DOHH2 (cell line): ENCODE measurements at regions not wholly inside any gene's neighbourhood (a gene's known extent, or its start where the extent isn't known, plus 50 kb on each side); places are given as distances from the start of the nearest gene placed in this dataset.
"Not testable (repeated sequence)": the region's sequence is repeated elsewhere in the genome, so short reads cannot be mapped to it uniquely, and the experiment has no call there.

Experiments used
- H3F3A ChIP-seq: fragments of 200-600 bp; sonication (generic), shearing (Covaris generic); 2 replicates; pipeline ENCODE4 v1.6.0; 2016; ENCODE audit warnings: antibody characterized with exemption, mild to moderate bottlenecking; ENCODE audit not compliant: control insufficient read depth, insufficient read depth
- H3K27ac ChIP-seq: fragments of 200-600 bp; sonication (generic); 2 replicates; pipeline ENCODE4 v1.5.1; 2014; ENCODE audit warnings: low read depth, mild to moderate bottlenecking, low read length, moderate library complexity
- H3K27me3 ChIP-seq: fragments of 200-600 bp; sonication (generic); 2 replicates; pipeline ENCODE4 v1.6.1; 2014; ENCODE audit warnings: mild to moderate bottlenecking, low read length, mixed read lengths; ENCODE audit not compliant: control insufficient read depth
- H3K36me3 ChIP-seq: fragments of 200-600 bp; sonication (generic); 2 replicates; pipeline ENCODE4 v1.6.1; 2014; ENCODE audit warnings: mild to moderate bottlenecking, low read length, moderate library complexity, mixed read lengths; ENCODE audit not compliant: control insufficient read depth
- H3K4me1 ChIP-seq: fragments of 200-600 bp; sonication (generic); 2 replicates; pipeline ENCODE4 v1.6.1; 2014; ENCODE audit warnings: mild to moderate bottlenecking, low read length, mixed read lengths; ENCODE audit not compliant: control insufficient read depth
- H3K4me2 ChIP-seq: fragments of 200-600 bp; sonication (generic); 2 replicates; pipeline ENCODE4 v1.6.0; 2014; ENCODE audit warnings: mild to moderate bottlenecking, low read length, moderate library complexity
- H3K4me3 ChIP-seq: fragments of 200-600 bp; sonication (generic); 2 replicates; pipeline ENCODE4 v1.5.1; 2014; ENCODE audit warnings: mild to moderate bottlenecking, low read length, mixed read lengths
- H3K79me2 ChIP-seq: fragments of 200-600 bp; sonication (generic); 2 replicates; pipeline ENCODE4 v1.6.1; 2014; ENCODE audit warnings: mild to moderate bottlenecking, low read length, mixed read lengths; ENCODE audit not compliant: control insufficient read depth
- H3K9me2 ChIP-seq: fragments of 200-600 bp; sonication (generic); replicated peaks from 2 replicates; pipeline ENCODE4 v1.6.1; 2014; ENCODE audit warnings: mild to moderate bottlenecking, low read length, mixed read lengths; ENCODE audit not compliant: control insufficient read depth
- H3K9me3 ChIP-seq: fragments of 200-600 bp; sonication (generic); 2 replicates; pipeline ENCODE4 v1.6.1; 2014; ENCODE audit warnings: antibody characterized with exemption, low read length, mixed read lengths; ENCODE audit not compliant: control insufficient read depth, insufficient read depth
- H4K20me1 ChIP-seq: fragments of 200-600 bp; sonication (generic); 2 replicates; pipeline ENCODE4 v1.6.0; 2014; ENCODE audit warnings: low read depth, mild to moderate bottlenecking, antibody characterized with exemption, low read length, moderate library complexity; ENCODE audit not compliant: control insufficient read depth, insufficient read depth
- CTCF ChIP-seq: fragments of 200-600 bp; sonication (generic); IDR thresholded peaks from one replicate; pipeline ENCODE4 v1.5.1; 2014; ENCODE audit warnings: antibody characterized with exemption, mild to moderate bottlenecking, low read depth, low read length; ENCODE audit not compliant: poor library complexity, severe bottlenecking
- EZH2phosphoT487 ChIP-seq: fragments of 200-600 bp; sonication (generic); IDR thresholded peaks from 2 replicates; pipeline ENCODE4 v1.6.1; 2017; ENCODE audit warnings: borderline replicate concordance, mild to moderate bottlenecking, antibody characterized with exemption, low read length, moderate library complexity, mixed read lengths

GRCh38 chr12:3380200-3381043 is 110.6 kb upstream of the PRMT8 start:
- Histone ChIP-seq H4K20me1 (no peaks in the 10 kb centered on the region), H3K27me3 (peaks cover 4% of the 10 kb centered on the region; the same call in 1 of the 2 replicates), H3K4me3 (no peak overlapping the region), H3K9me3 (peaks cover 3% of the 10 kb centered on the region; the same call in 1 of the 2 replicates), H3K27ac (no peak overlapping the region), H3K9me2 (no peaks in the 10 kb centered on the region), H3K79me2 (no peaks in the 10 kb centered on the region), H3K4me1 (no peaks in the 10 kb centered on the region), H3F3A (no peaks in the 10 kb centered on the region), H3K4me2 (no peak overlapping the region), H3K36me3 (no peaks in the 10 kb centered on the region)
- TF ChIP-seq EZH2phosphoT487 (no peak), CTCF (no peak)

- Histone ChIP-seq H3K4me1 (no peaks in the 10 kb centered on the region), H3K79me2 (no peaks in the 10 kb centered on the region), H3K4me2 (no peak overlapping the region), H3K4me3 (no peak overlapping the region), H3K27ac (no peak overlapping the region), H3K27me3 (peaks cover 4% of the 10 kb centered on the region; the same call in 1 of the 2 replicates), H4K20me1 (no peaks in the 10 kb centered on the region), H3F3A (no peaks in the 10 kb centered on the region), H3K36me3 (no peaks in the 10 kb centered on the region), H3K9me3 (peaks cover 3% of the 10 kb centered on the region; the same call in 1 of the 2 replicates), H3K9me2 (no peaks in the 10 kb centered on the region)
- no peak for TF ChIP-seq CTCF
- no peak for TF ChIP-seq EZH2phosphoT487
Measured at GRCh38 chr12:3381059-3382047, 109.7 kb upstream of the PRMT8 start.

DNA sequence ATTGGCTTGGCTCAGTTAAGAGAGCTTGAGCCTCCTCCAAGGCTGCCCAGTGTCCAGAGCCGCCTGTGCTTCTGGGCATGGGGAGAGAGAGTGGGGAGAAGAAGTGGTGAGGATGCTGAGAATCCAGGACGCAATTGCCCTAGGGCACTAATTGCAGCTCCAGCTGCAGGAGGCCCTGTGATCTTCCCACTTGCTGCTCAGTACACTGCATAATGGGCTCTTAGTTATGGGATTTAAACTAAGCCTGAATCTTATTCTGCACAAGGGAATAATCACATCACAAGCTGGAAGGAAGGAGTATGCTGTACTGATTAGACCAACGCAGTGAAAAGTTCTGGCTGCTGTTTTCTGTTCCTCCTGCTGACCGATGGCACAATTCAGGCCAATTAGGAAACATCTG is 101.0 kb upstream of the PRMT8 start:
- Histone ChIP-seq H3K4me3 (no peak overlapping the region), H4K20me1 (no peaks in the 10 kb centered on the region), H3K27ac (no peak overlapping the region), H3F3A (no peaks in the 10 kb centered on the region), H3K27me3 (no peaks in the 10 kb centered on the region; the same call in 1 of the 2 replicates), H3K9me3 (no peaks in the 10 kb centered on the region), H3K4me2 (no peak overlapping the region), H3K36me3 (no peaks in the 10 kb centered on the region), H3K9me2 (no peaks in the 10 kb centered on the region), H3K79me2 (no peaks in the 10 kb centered on the region), H3K4me1 (no peaks in the 10 kb centered on the region)
- no peak for TF ChIP-seq CTCF
- TF ChIP-seq EZH2phosphoT487 = no peak

DNA sequence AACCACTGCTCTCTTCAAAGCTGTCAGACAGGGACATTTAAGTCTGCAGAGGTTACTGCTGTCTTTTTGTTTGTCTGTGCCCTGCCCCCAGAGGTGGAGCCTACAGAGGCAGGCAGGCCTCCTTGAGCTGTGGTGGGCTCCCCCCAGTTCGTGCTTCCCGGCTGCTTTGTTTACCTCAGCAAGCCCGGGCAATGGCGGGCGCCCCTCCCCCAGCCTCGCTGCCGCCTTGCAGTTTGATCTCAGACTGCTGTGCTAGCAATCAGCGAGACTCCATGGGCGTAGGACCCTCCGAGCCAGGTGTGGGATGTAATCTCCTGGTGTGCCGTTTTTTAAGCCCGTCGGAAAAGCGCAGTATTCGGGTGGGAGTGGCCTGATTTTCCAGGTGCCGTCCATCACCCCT is 93.4 kb upstream of the PRMT8 start:
- H3K36me3 ChIP-seq, H3K4me2 ChIP-seq, H3K27ac ChIP-seq, H3K27me3 ChIP-seq, H4K20me1 ChIP-seq, H3F3A ChIP-seq, H3K4me1 ChIP-seq, H3K9me3 ChIP-seq, H3K4me3 ChIP-seq, H3K79me2 ChIP-seq, H3K9me2 ChIP-seq: not testable (repeated sequence)
